ENCODE measurements at regions not wholly inside any gene's neighbourhood (a gene's known extent, or its start where the extent isn't known, plus 50 kb on each side); places are given as distances from the start of the nearest gene placed in this dataset.

- no peak for DNase-seq
Observed at GRCh38 chr14:41403360-41403759, 203.3 kb upstream of the LRFN5 start.

- DNase-seq = no peak
Observed at GRCh38 chr14:41397926-41398325, 208.8 kb upstream of the LRFN5 start.

GRCh38 chr14:41393512-41393911, 213.2 kb upstream of the LRFN5 start:
- no peak for DNase-seq

- DNase-seq = no peak
Observed at GRCh38 chr14:41392226-41392625, 214.4 kb upstream of the LRFN5 start.

GRCh38 chr14:41389355-41389754, 217.3 kb upstream of the LRFN5 start:
- DNase-seq = no peak

- no peak for DNase-seq
Observed at GRCh38 chr14:41385797-41386196, 220.9 kb upstream of the LRFN5 start.

- DNase-seq = no peak
Observed at GRCh38 chr14:41380017-41380416, 226.7 kb upstream of the LRFN5 start.

GRCh38 chr14:41378526-41378925, 228.2 kb upstream of the LRFN5 start:
- DNase-seq = no peak

GRCh38 chr14:41377932-41378331, 228.7 kb upstream of the LRFN5 start:
- no peak for DNase-seq

- DNase-seq = no peak
Observed at GRCh38 chr14:41374092-41374491, 232.6 kb upstream of the LRFN5 start.

GRCh38 chr14:41362139-41362538, 244.5 kb upstream of the LRFN5 start:
- no peak for DNase-seq

- no peak for DNase-seq
Observed at GRCh38 chr14:41360126-41360525, 246.6 kb upstream of the LRFN5 start.

- DNase-seq = no peak
Observed at GRCh38 chr14:41355866-41356265, 250.8 kb upstream of the LRFN5 start.

GRCh38 chr14:41350476-41350875, 256.2 kb upstream of the LRFN5 start:
- DNase-seq = no peak

- DNase-seq = no peak
Observed at GRCh38 chr14:41349289-41349910, 257.3 kb upstream of the LRFN5 start.

- DNase-seq = no peak
Observed at GRCh38 chr14:41343857-41344256, 262.8 kb upstream of the LRFN5 start.

- DNase-seq = no peak
Observed at GRCh38 chr14:41313196-41313595, 293.5 kb upstream of the LRFN5 start.

GRCh38 chr14:41303506-41303905, 303.2 kb upstream of the LRFN5 start:
- no peak for DNase-seq

- no peak for DNase-seq
Observed at GRCh38 chr14:41302776-41303175, 303.9 kb upstream of the LRFN5 start.

- DNase-seq = no peak
Observed at GRCh38 chr14:41299924-41300323, 306.8 kb upstream of the LRFN5 start.

- no peak for DNase-seq
Observed at GRCh38 chr14:41298328-41298690, 308.4 kb upstream of the LRFN5 start.

GRCh38 chr14:41297576-41298327, 308.9 kb upstream of the LRFN5 start:
- no peak for DNase-seq

GRCh38 chr14:41295734-41296133, 310.9 kb upstream of the LRFN5 start:
- no peak for DNase-seq

GRCh38 chr14:41289025-41289424, 317.7 kb upstream of the LRFN5 start:
- no peak for DNase-seq

Data from suppressor macrophage treated with lipopolysaccharide for 1 hour (primary cell).